ENCODE measurements at regions not wholly inside any gene's neighbourhood (a gene's known extent, or its start where the extent isn't known, plus 50 kb on each side); places are given as distances from the start of the nearest gene placed in this dataset.

DNA sequence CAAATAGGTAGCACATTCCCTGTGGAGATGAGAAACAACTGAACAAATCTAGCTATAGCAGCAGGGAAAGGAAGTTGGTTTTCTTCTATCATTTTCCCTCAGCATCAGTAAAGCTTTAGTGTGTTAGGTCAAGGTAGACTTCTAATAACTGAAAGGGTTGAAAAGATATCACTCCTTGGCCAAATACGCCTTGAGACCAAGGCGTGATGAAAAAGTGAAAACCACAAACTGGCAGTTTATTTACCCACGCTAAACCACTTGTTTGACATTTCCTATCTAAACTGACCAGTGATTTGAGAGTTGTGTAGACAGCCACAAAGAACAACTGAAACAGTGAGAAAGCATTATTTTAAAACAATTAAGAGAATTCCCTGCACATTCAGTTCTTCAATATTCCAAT is 99.6 kb upstream of the SOX5 start:
- BruUV-seq (replicated peaks) = no TSS peak
- DNase-seq (no peak), ATAC-seq (ENCODE audit: low read depth) (no peak)
- no peak overlapping the region for H4K5ac ChIP-seq (ENCODE audit: low read depth, low read length)
- no peaks in the 10 kb centered on the region for H3K79me1 ChIP-seq (ENCODE audit: low read depth in 1 of 2, low read length in 2 of 2)
- no peak overlapping the region for H3K23ac ChIP-seq (ENCODE audit: low read depth, low read length)
- no peak overlapping the region for H2AK9ac ChIP-seq (replicated peaks; ENCODE audit: low read depth, low read length, poor library complexity)
- no peak overlapping the region for H4K8ac ChIP-seq (ENCODE audit: low read depth in 2 of 2, low read length in 2 of 2)
- H2BK120ac ChIP-seq (ENCODE audit: low read depth, low read length) = no peak overlapping the region
- H2AK5ac ChIP-seq (ENCODE audit: low read depth, low read length) = no peak overlapping the region
- H2BK20ac ChIP-seq (ENCODE audit: low read depth, low read length) = no peak overlapping the region
- no peak overlapping the region for H3K4ac ChIP-seq (ENCODE audit: low read depth, low read length)
- no peak overlapping the region for H3K14ac ChIP-seq (replicated peaks; ENCODE audit: low read depth, low read length)
- H3K4me1 ChIP-seq (ENCODE audit: control insufficient read depth, insufficient read depth, low read length) = peaks cover 2% of the 10 kb centered on the region; the same call in 1 of the 2 replicates
- ChIA-PET CTCF (no interaction called here), POLR2A (ENCODE audit: unreplicated experiment) (no interaction called here)
- in situ Hi-C loops (cut with MboI; ENCODE audit: low sequenced_read_pairs) = no loop called here
- H3K4me3 ChIP-seq (ENCODE audit: insufficient read depth, low read depth, low read length) = no peak overlapping the region
- H3K4me2 ChIP-seq (ENCODE audit: low read depth, low read length) = no peak overlapping the region
- no CpG with 5 or more reads among the region's 3 CpGs for WGBS, 2 experiments (ENCODE audit: extremely low coverage in 2 of 2, insufficient read length in 1 of 2)
- no peak overlapping the region for H3K9ac ChIP-seq (ENCODE audit: low read depth, low read length)
- TF ChIP-seq ELK1 (IDR thresholded peaks at IDR 0.05; ENCODE audit: borderline replicate concordance, low read depth, low read length) = no peak
- TF ChIP-seq MAZ (IDR thresholded peaks at IDR 0.05; ENCODE audit: borderline replicate concordance, low read depth, low read length) = no peak
- no peak for TF ChIP-seq RFX5 (IDR thresholded peaks at IDR 0.05; ENCODE audit: low read depth, low read length)
- no peak for TF ChIP-seq CHD1 (IDR thresholded peaks at IDR 0.05; ENCODE audit: low read depth, low read length)
- TF ChIP-seq, protein P1, sequence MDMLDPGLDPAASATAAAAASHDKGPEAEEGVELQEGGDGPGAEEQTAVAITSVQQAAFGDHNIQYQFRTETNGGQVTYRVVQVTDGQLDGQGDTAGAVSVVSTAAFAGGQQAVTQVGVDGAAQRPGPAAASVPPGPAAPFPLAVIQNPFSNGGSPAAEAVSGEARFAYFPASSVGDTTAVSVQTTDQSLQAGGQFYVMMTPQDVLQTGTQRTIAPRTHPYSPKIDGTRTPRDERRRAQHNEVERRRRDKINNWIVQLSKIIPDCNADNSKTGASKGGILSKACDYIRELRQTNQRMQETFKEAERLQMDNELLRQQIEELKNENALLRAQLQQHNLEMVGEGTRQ (IDR thresholded peaks at IDR 0.05; ENCODE audit: low read depth, low read length) = no peak
- no peak for TF ChIP-seq CEBPB (IDR thresholded peaks at IDR 0.05; ENCODE audit: low read depth, low read length)
- no peak for TF ChIP-seq SMC3 (IDR thresholded peaks at IDR 0.05; ENCODE audit: low read depth, low read length)
- no peak for TF ChIP-seq MXI1 (IDR thresholded peaks at IDR 0.05; ENCODE audit: borderline replicate concordance, low read depth, low read length)
- TF ChIP-seq POLR2A (IDR thresholded peaks at IDR 0.05; ENCODE audit: low read depth, low read length) = no peak
- TF ChIP-seq FOS (IDR thresholded peaks at IDR 0.05; ENCODE audit: low read depth, low read length) = no peak
- no peak for TF ChIP-seq RCOR1 (IDR thresholded peaks at IDR 0.05; ENCODE audit: insufficient replicate concordance, low read length)
- TF ChIP-seq BHLHE40 (IDR thresholded peaks at IDR 0.05; ENCODE audit: low read depth, low read length) = no peak
- TF ChIP-seq NFE2L2 (IDR thresholded peaks at IDR 0.05; ENCODE audit: low read depth, low read length) = no peak
- no peak for TF ChIP-seq RAD21 (IDR thresholded peaks at IDR 0.05; ENCODE audit: low read length)
- TF ChIP-seq MAFK (IDR thresholded peaks at IDR 0.05; ENCODE audit: low read depth, low read length) = no peak
- TF ChIP-seq, protein P2, sequence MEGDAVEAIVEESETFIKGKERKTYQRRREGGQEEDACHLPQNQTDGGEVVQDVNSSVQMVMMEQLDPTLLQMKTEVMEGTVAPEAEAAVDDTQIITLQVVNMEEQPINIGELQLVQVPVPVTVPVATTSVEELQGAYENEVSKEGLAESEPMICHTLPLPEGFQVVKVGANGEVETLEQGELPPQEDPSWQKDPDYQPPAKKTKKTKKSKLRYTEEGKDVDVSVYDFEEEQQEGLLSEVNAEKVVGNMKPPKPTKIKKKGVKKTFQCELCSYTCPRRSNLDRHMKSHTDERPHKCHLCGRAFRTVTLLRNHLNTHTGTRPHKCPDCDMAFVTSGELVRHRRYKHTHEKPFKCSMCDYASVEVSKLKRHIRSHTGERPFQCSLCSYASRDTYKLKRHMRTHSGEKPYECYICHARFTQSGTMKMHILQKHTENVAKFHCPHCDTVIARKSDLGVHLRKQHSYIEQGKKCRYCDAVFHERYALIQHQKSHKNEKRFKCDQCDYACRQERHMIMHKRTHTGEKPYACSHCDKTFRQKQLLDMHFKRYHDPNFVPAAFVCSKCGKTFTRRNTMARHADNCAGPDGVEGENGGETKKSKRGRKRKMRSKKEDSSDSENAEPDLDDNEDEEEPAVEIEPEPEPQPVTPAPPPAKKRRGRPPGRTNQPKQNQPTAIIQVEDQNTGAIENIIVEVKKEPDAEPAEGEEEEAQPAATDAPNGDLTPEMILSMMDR (conservative IDR thresholded peaks at IDR 0.05; ENCODE audit: low read depth, low read length) = no peak
- no peak overlapping the region for H2AFZ ChIP-seq (replicated peaks; ENCODE audit: low read length, poor library complexity)
- no peaks in the 10 kb centered on the region for H3K27me3 ChIP-seq (ENCODE audit: control insufficient read depth, insufficient read depth, low read length)
- intact Hi-C loops (cut with micrococcal nuclease) = no loop called here
- dilution Hi-C loops (cut with HindIII; ENCODE audit: low sequenced_read_pairs, unreplicated experiment) = no loop called here
- no peaks in the 10 kb centered on the region for H3K36me3 ChIP-seq (ENCODE audit: control insufficient read depth, insufficient read depth, low read length)
- no peak overlapping the region for H4K91ac ChIP-seq (ENCODE audit: insufficient read depth, low read depth, low read length)
- no peak overlapping the region for H3K18ac ChIP-seq (ENCODE audit: low read depth, low read length)
- H2BK15ac ChIP-seq (ENCODE audit: low read depth, low read length) = no peak overlapping the region
- no peak overlapping the region for H2BK5ac ChIP-seq (ENCODE audit: low read depth, low read length, poor library complexity, severe bottlenecking)
- peaks cover 2% of the 10 kb centered on the region; the same call in 1 of the 2 replicates for H3K9me3 ChIP-seq (ENCODE audit: control insufficient read depth, insufficient read depth, low read length)
- no peak overlapping the region for H3K56ac ChIP-seq (ENCODE audit: extremely low read depth, insufficient read depth, low read length)
- H3K27ac ChIP-seq (ENCODE audit: insufficient read depth, low read length) = no peak overlapping the region
- H4K20me1 ChIP-seq (ENCODE audit: insufficient read depth, low read length) = no peaks in the 10 kb centered on the region
- no peaks in the 10 kb centered on the region for H3K9me1 ChIP-seq (ENCODE audit: insufficient read depth, low read length)

Measured in IMR-90 (cell line).